Epidermal melanocyte (primary cell): ENCODE measurements at regions not wholly inside any gene's neighbourhood (a gene's known extent, or its start where the extent isn't known, plus 50 kb on each side); places are given as distances from the start of the nearest gene placed in this dataset.

Experiments
- DNase-seq: peaks from one replicate; pipeline ENCODE4 v3.0.0; 2011; ENCODE audit warnings: low spot score; ENCODE audit not compliant: insufficient read length

DNA sequence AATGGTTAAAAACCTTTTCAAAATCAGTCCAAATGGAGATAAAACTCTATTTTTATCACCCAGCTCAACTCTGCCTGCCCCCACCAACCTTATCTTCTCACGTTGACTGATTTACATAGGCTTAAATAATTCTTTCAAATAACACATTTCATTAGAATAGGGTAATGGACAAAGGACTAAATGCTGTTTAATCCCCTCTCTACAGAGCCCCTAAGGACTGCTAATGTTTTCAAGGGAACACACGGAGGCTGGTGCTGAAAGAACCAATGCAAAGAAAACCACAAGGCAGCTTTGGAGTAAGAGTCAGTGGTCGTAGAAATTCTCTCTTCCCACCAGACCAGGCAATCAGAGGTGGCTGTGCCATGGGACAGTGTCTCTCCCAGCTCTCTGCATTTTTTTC lies 445.7 kb upstream of the MAF start:
- DNase-seq: no peak

DNA sequence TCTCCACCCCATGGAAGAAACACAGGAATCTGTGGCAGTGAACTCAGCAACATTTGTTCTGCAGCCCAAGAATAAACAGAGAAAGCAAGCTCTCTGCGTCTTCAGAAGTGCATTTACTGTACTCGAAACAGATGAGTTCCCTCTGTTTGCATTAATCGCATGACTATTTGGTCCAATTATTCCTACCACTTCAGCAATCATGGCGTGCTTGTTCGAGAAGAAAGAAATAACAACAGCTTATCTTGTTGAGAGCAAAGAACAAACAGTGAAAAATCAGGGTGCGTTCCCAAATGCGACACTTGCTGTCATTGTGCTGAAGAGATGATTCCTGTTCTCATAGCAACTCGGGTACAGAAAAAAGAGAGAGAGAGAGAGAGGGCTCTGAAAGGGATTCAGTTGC lies 445.3 kb upstream of the MAF start:
- no peak for DNase-seq

DNA sequence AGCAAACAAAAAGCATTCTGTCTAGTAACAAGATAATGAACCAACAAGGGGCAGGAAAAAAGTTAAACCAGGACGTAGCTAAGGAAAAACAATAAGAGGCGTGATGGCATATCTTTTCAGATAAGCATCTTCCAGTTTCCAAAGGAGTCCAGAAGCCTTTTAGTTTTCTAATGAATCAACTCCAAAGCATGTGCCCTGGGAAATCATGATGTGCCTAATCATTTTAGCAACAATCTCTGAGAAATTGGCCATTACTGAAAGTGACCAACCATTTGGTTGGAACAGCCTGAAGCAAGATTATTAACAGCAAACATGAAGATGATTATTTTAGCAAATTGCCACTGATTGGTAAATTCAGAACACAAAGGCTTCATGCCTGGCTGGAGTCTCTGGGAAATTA lies 440.9 kb upstream of the MAF start:
- no peak for DNase-seq

DNA sequence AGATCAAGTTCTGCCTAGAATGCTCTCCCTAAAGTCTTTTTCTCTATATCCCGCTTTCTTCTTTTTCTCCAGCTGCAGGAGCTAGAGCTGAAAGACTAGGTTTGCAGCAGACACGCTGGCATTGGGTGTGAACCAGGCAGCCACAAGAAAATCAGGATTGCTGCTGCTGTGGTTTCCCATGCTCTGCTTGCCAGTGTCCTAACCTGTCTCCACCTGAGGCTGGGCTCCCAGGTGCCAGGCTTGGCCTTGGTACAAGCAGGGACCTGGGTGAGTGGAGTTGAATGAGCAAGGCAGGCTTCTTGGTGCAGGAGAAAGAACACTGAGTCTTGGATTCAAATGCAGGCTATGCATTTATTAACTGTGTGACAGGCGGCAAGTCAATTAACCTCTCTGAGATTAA lies 440.3 kb upstream of the MAF start:
- DNase-seq: no peak

DNA sequence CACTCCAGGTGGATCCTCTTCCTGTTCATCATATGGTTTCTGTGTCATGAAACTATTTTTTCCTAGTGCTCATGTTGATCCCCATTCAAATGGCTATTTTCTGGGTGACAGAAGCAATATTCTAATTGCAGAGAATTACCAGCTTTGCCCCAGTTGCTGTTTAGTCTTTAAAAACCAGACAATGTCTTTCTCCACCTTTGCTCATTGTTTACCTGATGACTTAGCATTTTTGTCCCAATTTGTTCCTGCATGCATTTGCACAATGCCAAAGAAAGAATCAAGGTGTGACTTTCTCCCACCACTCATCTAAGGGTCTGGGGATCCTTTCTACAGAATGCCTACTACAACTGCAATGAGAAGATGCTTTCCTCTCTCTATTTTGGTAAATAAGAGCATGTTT lies 439.9 kb upstream of the MAF start:
- no peak for DNase-seq

DNA sequence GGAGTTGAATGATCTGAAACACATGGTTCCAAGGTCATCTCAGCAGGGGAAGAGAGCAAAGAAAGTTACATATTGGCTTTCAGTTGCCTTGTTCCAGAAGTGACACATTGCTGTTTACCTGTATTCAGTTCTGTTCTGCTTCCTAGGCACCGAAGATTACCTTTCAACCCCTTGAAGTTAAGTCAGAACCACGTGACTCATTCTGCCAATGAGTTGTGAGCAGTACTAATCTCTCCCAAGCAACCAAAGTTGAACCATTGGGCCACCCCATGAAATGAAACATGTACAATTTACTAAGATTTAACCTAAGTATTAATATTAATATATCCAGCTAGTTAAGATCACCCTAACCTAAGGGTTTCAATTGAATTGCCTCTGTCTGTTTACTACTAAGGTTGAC lies 439.2 kb upstream of the MAF start:
- no peak for DNase-seq

DNA sequence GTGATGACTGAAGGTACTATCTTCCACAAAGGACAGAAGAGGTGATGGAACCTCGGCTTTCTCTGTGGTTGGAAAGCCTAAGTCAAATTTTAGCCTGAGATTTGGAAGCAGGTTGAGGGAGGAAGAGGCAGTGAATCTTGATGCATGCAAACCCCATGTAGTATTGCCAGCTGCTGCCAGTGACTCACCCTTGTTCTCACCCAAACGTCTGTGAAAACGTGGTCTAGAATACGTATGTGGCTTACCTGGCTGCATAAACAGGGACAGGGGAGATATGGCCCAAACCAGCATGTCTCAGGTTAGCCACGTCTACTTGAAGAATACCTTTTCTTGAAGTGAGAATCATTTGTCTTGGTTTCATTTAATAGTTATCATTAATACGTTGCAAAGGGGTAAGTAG lies 438.0 kb upstream of the MAF start:
- DNase-seq: no peak

DNA sequence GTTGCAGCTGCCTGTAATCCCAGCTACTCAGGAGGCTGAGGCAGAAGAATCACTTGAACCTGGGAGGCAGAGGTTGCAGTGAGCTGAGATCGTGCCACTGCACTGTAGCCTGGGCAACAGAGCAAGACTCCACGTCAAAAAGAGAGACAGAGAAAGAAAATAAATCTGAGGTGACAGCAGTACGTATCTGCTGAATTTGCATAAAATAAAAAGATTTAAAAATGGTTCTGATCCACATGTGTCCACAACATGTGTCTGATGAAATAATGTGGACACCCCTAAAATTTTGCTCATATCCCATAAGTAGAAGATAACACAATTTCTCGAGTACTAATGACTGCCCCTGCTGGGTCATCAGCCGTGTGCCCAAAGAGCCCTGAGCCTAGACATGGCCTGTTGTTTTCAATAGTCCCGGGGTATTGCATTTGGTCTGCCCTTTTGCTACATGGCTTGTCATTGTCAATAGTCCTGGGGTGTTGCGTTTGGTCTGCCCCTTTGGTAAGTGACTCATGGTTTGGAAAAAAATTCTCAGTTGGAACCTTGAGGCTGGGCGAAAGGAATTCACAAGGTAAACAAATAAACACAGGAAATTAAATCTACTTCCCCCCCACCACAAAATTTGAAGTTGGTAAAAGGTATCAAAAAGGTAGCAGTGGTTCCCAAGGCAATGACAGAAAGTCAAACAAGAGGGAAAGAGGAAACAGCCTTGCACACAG lies 434.6 kb upstream of the MAF start:
- DNase-seq: no peak

DNA sequence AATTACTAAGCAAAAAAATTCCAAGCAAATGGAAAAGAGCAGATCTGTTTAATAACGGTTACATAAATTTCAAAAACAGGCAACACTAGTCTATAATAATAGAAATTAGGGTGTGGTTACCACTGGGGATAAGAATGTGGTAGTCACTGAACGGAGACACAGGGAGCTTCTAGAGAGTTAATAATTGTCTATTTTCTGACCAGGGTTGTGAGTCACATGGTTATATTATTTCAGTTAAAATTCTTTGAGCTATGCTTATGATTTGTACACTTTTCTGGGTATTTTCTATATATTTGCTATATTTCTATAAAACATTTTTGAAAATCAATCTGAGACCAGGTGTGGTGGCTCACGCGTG lies 433.9 kb upstream of the MAF start:
- no peak for DNase-seq

DNA sequence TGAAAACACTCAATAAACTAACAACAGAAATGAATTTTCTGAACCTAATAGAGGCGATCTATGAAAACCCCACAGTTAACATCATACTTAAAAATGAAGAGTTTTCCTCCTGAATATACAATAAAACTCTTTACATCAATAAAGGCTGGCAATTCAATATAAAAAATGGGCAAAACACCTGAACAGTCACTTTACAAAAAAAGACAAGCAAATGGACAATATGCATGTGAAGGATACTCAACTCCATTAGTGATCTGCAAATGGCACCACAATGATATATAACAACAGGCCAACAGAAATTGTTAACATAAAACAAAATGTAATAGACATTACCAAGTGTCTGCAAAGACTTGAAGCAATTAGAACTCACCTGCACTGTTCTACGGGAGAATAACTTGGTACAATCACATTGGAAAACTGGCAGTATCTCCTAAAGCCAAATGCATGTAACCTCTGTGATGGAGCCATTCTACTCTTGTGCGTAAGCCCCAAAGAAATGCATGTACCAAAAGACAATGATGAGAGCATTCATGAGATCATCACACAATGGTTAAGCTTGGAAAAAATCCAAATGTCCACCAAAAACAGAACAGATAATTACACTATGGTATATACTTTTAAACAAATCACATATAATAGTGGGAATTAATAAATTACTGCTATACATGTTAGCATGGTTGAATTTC lies 433.4 kb upstream of the MAF start:
- no peak for DNase-seq

DNA sequence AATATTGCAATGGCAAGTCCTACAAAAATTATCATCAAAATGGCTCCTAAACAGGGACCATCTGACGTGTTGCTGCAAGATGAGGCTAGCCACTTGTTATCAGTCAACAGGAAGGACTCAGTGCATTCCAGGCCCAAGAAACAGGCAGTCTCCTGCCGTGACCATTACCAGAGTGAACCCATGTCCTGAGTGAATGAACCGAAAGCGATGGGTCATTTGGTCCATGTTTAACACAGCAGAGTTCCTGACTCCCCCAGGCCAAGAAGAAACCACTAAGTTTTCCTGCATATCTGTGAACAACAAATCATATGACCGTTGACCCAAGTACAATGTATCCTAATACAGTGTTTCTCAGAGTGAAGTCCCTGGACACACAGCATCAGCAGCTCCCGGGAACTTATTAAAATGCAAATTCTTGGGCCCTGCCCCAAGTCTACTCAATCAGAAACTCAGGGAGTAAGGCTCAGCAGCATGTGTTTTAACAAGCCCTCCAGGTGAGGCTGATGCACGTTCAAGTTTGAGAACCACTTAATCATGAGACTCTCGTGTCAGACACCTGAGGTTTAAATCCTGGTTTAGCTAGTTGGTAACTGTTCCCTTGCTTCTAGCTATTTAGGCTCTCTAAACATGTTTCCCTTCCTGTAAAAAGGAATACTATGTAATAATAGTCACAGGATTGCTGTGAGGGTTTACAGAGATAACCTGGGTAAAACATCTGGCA lies 429.4 kb upstream of the MAF start:
- no peak for DNase-seq

DNA sequence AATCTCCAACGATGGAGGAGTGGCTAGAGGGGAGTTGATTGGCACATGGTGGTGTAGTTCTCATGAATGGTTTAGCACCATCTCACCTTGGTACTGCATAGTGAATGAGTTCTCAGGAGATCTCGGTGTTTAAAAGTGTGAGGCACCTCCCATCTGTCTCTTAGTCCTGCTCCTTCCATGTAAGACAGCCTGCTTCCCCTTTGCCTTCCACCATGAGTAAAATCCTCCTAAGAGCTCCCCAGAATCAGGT lies 428.8 kb upstream of the MAF start:
- DNase-seq: no peak

DNA sequence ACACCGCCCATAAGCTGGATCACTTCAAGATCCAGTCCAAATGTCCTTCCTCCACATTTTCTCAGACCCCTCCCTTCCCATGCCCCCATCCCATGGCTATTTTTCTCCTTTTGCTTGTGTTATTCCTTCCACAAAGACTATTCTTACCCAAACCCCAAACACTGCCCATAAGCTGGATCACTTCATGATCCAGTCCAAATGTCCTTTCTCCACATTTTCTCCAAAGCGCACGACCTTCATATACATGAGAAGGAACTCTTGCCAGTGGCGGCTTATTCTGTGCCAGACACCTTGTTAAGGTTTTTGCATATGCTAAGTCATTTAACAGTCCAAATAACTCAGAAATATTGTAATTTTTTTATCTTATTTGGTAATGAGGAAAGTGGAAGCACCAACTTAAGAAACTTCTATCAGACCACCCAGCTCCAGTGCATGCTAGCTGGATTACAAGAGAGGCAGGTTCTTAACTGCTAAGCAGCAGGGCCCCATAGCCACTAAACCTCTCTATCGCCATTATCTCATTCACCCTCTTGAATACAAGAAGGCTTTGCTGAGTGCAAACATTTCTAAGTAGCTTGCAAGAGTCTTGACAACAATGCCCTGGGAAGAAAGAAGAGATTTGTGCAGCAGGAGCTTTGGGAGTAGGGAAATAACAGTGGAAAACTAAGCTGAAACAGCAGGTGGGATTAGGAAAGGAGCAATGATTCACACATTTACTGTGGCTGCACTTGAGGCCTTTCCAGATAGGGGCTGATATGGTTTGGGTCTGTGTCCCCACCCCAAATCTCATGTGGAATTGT lies 428.2 kb upstream of the MAF start:
- no peak for DNase-seq

DNA sequence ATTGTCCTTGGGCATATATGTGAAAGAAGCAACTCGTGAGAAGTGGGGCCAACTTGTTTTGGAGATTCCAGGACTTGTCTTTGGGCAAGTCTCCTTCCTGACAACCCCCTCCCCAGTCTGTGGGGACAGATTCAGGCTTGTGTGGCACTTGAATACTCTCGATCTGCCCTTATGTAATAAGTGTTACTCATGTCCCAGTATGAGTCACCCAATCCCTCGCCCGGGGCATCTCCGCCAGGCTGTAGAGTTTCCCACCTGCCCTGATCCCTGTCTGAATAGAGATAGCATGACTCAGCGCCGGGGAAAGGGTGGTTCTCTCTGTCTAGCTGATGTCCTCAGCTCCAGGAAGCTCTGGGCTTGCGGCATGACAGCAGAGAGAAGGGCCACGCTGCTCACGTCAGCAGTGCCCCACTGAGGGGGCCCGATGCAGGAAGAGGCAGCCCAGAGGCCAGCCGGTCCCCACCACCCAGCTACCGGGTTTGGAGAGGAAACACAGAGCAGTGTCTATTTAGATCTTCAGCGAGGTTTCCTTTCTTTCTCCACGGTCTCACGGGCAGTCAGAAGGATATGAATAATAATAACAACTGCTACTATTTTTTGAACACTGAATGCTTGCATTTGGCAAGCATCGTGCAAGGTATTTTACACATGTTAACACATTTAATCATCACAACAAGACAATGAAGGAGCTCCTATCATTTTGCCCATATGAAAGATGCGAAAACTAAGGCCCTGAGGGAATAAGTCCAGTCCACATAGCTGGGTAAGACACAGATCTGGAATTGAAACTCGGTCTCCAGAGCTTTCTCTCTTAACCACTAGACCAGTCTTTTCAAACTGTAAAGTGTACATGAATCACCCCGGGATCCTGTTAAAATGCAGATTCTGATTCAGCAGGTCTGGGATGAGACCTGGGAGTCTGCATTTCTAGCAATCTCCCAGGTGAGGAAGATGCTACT lies 426.7 kb upstream of the MAF start:
- DNase-seq: peak; percentile 38

DNA sequence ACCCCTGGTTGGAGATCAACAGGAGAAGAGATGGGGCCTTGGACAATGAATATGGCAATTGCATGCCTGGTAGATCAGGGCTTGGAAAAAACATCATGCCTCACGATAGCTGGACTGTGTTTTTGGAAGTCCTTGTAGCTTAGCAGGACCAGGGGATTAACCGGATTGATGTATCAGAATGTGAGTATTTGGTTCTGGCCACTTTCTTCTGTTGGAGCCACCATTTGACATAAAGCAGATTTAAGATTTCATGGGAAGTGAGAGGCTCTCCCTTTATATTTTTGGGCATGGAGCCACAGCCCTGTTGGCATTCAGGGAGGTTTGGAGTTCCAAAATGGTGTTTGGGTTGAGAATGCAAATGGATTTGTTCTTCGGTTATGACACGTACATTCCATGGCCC lies 424.7 kb upstream of the MAF start:
- DNase-seq: no peak

DNA sequence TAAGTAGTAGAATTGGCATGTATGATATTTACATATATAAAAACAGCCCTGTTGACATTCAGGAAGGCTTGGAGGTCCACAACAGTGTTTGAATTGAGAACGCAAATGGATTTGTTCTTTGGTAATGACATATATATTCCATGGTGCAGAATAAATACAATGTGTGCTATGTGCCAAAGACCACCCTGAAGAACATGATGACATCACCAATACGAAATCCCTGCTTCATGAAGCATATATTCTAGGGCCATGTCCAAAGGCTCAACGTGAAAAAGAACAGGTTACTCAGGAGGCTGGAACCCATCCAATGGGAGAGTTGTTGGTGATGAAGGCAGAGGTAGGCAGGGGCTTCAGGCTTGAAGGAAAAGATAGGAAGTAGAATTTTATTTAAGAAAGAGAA lies 423.9 kb upstream of the MAF start:
- DNase-seq: no peak

DNA sequence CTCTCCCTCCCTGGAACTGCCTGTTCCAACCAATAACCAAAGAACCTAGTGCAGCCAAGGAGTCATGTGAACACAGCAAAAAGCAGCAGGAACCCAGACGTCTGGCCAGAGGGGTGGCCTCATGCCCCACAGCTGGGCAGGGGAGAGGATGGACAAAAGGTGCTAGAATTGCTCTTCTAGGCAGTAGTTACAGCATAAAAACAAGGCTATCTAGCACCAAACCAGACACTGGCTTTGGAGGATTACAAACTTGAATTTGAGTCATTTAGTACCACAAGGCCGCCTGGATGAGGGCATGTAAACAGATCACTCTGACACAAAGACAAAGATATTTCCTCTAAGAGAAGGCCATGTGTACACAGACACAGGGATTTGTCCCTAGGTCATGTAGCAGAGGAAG lies 423.3 kb upstream of the MAF start:
- DNase-seq: no peak

DNA sequence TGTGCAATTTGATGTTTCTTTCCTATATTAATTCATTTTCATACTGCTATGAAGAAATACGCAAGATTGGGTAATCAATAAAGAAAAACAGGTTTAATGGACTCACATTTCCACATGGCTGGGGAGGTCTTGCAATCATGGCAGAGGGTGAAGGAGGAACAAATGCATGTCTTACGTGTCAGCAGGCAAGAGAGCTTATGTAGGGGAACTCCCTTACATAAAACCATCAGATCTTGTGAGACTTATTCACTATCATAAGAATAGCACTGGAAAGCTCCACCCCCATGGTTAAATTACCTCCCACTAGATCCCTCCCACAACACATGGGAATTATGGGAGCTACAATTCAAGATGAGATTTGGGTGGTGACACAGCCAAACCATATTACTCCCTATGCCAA lies 418.9 kb upstream of the MAF start:
- no peak for DNase-seq

DNA sequence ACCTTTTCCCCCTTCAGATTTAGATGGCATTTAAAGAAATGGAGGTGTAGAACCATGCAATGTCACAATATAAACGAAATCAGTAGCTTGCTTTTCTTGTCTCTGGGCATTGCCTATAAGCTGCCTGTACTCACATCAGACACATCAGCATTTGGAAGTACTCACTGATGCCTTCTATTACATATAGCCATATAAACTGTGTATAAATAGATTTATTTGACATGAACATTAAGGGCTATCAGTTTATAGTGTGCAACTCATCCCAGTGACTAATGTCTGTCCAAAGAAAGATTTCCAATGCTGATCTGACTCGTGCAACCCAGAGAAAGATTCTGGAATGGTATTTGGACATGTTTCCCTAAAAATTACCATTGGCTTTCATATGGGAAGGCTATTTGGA lies 417.9 kb upstream of the MAF start:
- DNase-seq: no peak

DNA sequence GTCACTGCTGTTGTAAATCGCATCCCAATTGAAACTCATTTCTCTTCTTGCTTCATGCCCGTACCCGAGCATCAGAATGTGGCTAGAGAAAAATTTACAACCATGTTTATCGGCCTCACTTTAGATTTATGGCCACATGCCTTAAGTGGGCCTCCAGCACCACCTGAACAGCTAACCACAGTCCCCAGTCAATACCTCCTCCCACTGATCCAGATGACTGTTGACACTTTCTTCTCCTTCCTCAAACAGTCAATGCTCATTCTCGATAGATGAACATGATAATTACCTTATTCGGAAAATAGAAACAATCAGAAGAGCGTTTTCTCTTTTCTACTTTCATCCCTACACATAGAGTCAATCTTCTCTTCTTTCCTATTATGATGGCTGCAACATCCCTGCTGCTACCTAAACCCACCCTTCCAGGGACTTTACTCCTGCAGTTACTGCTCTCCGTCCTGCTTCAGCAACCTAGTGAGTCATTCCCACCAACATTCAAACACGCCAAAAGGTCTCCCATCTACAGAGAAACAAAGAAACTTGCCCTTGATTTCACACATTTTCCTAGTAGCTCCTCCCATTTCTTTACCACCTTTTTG lies 416.3 kb upstream of the MAF start:
- DNase-seq: no peak

DNA sequence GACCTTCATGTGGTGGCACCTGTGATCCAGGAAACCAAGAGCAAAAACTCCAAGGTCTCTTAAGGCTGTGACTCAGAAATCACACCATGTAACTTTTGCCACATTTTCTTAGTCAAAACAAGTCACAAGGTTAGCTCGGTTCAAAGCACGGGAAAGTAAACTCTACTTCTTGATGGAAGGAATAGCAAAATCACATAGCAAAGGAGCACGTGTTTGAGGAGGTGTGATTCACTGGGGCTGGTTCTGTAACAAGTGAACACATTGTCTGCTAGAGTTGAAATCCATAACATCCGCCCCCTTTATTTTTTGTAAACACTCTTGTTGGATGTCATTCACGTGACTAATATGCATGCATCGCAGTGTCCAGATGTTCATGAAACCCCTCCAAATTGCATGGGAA lies 415.0 kb upstream of the MAF start:
- no peak for DNase-seq
